ENCODE measurements at regions not wholly inside any gene's neighbourhood (a gene's known extent, or its start where the extent isn't known, plus 50 kb on each side); places are given as distances from the start of the nearest gene placed in this dataset.

GRCh38 chr1:14039582-14040430, 339.8 kb downstream of the PRDM2 start:
- no peak for DNase-seq (ENCODE audit: low spot score in 2 of 2)

GRCh38 chr1:14049965-14050364, 350.0 kb downstream of the PRDM2 start:
- no peaks in the 10 kb centered on the region for H3K9me3 ChIP-seq
- H3K4me3 ChIP-seq = no peak overlapping the region
- H3K27ac ChIP-seq = no peak overlapping the region
- H3K27me3 ChIP-seq = no peaks in the 10 kb centered on the region
- no peaks in the 10 kb centered on the region for H3K36me3 ChIP-seq
- H3K4me1 ChIP-seq = no peaks in the 10 kb centered on the region
- DNase-seq (ENCODE audit: low spot score in 2 of 2) = no peak
- TF ChIP-seq CTCF (IDR thresholded peaks at IDR 0.05) = no peak
- no peak for TF ChIP-seq POLR2AphosphoS5 (IDR thresholded peaks at IDR 0.05)
- no peak for TF ChIP-seq POLR2A (IDR thresholded peaks at IDR 0.05)
- WGBS = 100% methylated on average over 2 of the region's 4 CpGs

More at GRCh38 chr1:14039582-14040430, 339.8 kb downstream of the PRDM2 start:
- Histone ChIP-seq H3K4me3 (no peak overlapping the region), H3K9me3 (no peaks in the 10 kb centered on the region), H3K36me3 (no peaks in the 10 kb centered on the region), H3K27me3 (no peaks in the 10 kb centered on the region), H3K27ac (no peak overlapping the region), H3K4me1 (no peaks in the 10 kb centered on the region)
- WGBS = 39% methylated on average over 11 of the region's 11 CpGs
- TF ChIP-seq POLR2AphosphoS5 (IDR thresholded peaks at IDR 0.05) (no peak), EP300 (IDR thresholded peaks at IDR 0.05) (no peak), CTCF (IDR thresholded peaks at IDR 0.05) (no peak), POLR2A (IDR thresholded peaks at IDR 0.05) (no peak)

- 25% methylated on average over 4 of the region's 4 CpGs for WGBS
- no peaks in the 10 kb centered on the region for H3K9me3 ChIP-seq
- DNase-seq (ENCODE audit: low spot score in 2 of 2) = no peak
- TF ChIP-seq POLR2A (IDR thresholded peaks at IDR 0.05) (no peak), POLR2AphosphoS5 (IDR thresholded peaks at IDR 0.05) (no peak), EP300 (IDR thresholded peaks at IDR 0.05) (no peak), CTCF (IDR thresholded peaks at IDR 0.05) (no peak)
- H3K4me3 ChIP-seq = no peak overlapping the region
- peaks cover 10% of the 10 kb centered on the region for H3K4me1 ChIP-seq
- H3K27me3 ChIP-seq = no peaks in the 10 kb centered on the region
- H3K36me3 ChIP-seq = no peaks in the 10 kb centered on the region
- no peak overlapping the region for H3K27ac ChIP-seq
Measured at GRCh38 chr1:14055442-14056223, 355.6 kb downstream of the PRDM2 start.

- DNase-seq (ENCODE audit: low spot score in 2 of 2) = no peak
- Histone ChIP-seq H3K9me3 (no peaks in the 10 kb centered on the region), H3K27me3 (no peaks in the 10 kb centered on the region), H3K4me3 (no peak overlapping the region), H3K4me1 (peaks cover 10% of the 10 kb centered on the region), H3K36me3 (no peaks in the 10 kb centered on the region), H3K27ac (no peak overlapping the region)
- no peak for TF ChIP-seq CTCF (IDR thresholded peaks at IDR 0.05)
- no peak for TF ChIP-seq POLR2A (IDR thresholded peaks at IDR 0.05)
- no peak for TF ChIP-seq POLR2AphosphoS5 (IDR thresholded peaks at IDR 0.05)
- no peak for TF ChIP-seq EP300 (IDR thresholded peaks at IDR 0.05)
- WGBS = 94% methylated on average over 3 of the region's 3 CpGs
Measured at GRCh38 chr1:14057640-14058039, 357.7 kb downstream of the PRDM2 start.

- Histone ChIP-seq H3K4me3 (no peak overlapping the region), H3K27me3 (no peaks in the 10 kb centered on the region), H3K27ac (no peak overlapping the region), H3K36me3 (no peaks in the 10 kb centered on the region), H3K9me3 (no peaks in the 10 kb centered on the region), H3K4me1 (no peaks in the 10 kb centered on the region)
- WGBS = 85% methylated on average over 3 of the region's 3 CpGs
- no peak for DNase-seq (ENCODE audit: low spot score in 2 of 2)
- TF ChIP-seq CTCF (IDR thresholded peaks at IDR 0.05) (no peak), POLR2AphosphoS5 (IDR thresholded peaks at IDR 0.05) (no peak), EP300 (IDR thresholded peaks at IDR 0.05) (no peak), POLR2A (IDR thresholded peaks at IDR 0.05) (no peak)
Measured at GRCh38 chr1:14061204-14061603, 361.2 kb downstream of the PRDM2 start.
